ENCODE measurements at regions not wholly inside any gene's neighbourhood (a gene's known extent, or its start where the extent isn't known, plus 50 kb on each side); places are given as distances from the start of the nearest gene placed in this dataset.

DNA sequence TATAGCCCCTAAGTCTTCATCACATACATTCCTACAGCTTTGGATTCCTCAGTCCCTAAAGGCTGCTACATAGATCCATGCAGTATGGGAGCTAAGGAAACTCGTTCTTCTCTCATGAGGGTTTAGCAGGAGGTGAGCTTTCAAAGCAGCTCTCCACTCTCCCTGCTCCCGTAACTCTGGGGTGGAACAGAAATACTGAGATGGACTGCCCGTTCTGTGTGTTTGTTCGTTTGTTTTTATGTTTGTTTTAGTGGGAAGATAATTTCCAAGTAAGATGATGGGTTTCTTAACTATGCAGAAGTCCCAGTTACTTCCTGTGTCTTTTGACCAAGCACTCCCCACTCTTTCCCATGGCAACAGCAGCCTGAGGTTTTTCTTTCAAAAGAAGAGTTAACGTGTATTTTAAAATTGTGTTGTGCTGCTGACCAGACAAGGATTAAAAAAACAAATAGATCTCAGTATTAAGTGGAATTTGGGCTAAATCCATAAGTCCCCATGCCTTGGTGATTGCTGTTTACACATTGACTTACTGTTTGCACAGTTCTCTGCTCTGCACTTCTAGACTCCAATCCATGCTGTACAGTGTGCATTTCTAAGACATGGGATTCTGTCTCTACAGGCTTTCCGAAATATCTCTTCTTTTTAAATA lies 156.4 kb upstream of the SH3BP4 start:
- TF ChIP-seq, protein P1, sequence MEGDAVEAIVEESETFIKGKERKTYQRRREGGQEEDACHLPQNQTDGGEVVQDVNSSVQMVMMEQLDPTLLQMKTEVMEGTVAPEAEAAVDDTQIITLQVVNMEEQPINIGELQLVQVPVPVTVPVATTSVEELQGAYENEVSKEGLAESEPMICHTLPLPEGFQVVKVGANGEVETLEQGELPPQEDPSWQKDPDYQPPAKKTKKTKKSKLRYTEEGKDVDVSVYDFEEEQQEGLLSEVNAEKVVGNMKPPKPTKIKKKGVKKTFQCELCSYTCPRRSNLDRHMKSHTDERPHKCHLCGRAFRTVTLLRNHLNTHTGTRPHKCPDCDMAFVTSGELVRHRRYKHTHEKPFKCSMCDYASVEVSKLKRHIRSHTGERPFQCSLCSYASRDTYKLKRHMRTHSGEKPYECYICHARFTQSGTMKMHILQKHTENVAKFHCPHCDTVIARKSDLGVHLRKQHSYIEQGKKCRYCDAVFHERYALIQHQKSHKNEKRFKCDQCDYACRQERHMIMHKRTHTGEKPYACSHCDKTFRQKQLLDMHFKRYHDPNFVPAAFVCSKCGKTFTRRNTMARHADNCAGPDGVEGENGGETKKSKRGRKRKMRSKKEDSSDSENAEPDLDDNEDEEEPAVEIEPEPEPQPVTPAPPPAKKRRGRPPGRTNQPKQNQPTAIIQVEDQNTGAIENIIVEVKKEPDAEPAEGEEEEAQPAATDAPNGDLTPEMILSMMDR (IDR thresholded peaks at IDR 0.05) = no peak
- TF ChIP-seq GTF2I (CRISPR knock-in tag; conservative IDR thresholded peaks at IDR 0.05) = no peak
- no peak for TF ChIP-seq IRF1 (CRISPR knock-in tag; IDR thresholded peaks at IDR 0.05)

Data from WTC11 (cell line).